BE2C (cell line): ENCODE measurements at regions not wholly inside any gene's neighbourhood (a gene's known extent, or its start where the extent isn't known, plus 50 kb on each side); places are given as distances from the start of the nearest gene placed in this dataset.
A peak's percentile ranks its signal among the peaks of the same experiment; 100 is the strongest.

Experiments
- DNase-seq: peaks from one replicate; pipeline ENCODE4 v3.0.0-alpha.2; 2020
- H3K27me3 ChIP-seq: fragments of 250-450 bp; sonication (Bioruptor Pico); 2 replicates; pipeline ENCODE4 v1.5.1; 2020; ENCODE audit warnings: mild to moderate bottlenecking
- H3K36me3 ChIP-seq: fragments of 250-450 bp; sonication (Bioruptor Pico); 2 replicates; pipeline ENCODE4 v1.5.1; 2020; ENCODE audit warnings: mild to moderate bottlenecking
- H3K4me1 ChIP-seq: fragments of 250-450 bp; sonication (Bioruptor Pico); 2 replicates; pipeline ENCODE4 v1.5.1; 2020
- H3K4me3 ChIP-seq: 2 replicates; pipeline ENCODE4 v1.5.1; 2011; ENCODE audit warnings: low read depth, low read length
- H3K9me3 ChIP-seq: fragments of 250-450 bp; sonication (Bioruptor Pico); 2 replicates; pipeline ENCODE4 v1.5.1; 2020
- CTCF ChIP-seq: IDR thresholded peaks from 2 replicates; pipeline ENCODE4 v1.5.1; 2012; ENCODE audit warnings: mild to moderate bottlenecking, low read depth, low read length

- DNase-seq = no peak
- Histone ChIP-seq H3K4me1 (peaks cover 2% of the 10 kb centered on the region; the same call in 1 of the 2 replicates), H3K9me3 (no peaks in the 10 kb centered on the region), H3K36me3 (no peaks in the 10 kb centered on the region), H3K27me3 (no peaks in the 10 kb centered on the region), H3K4me3 (no peak overlapping the region)
- TF ChIP-seq CTCF = no peak
These were observed 199.5 kb downstream of the GPAM start for GRCh38 chr10:111984057-111984456.

- Histone ChIP-seq H3K9me3 (no peaks in the 10 kb centered on the region), H3K36me3 (no peaks in the 10 kb centered on the region), H3K27me3 (no peaks in the 10 kb centered on the region), H3K4me3 (no peak overlapping the region), H3K4me1 (peaks cover 14% of the 10 kb centered on the region)
- DNase-seq = no peak
- TF ChIP-seq CTCF = no peak
These were observed 197.5 kb downstream of the GPAM start for GRCh38 chr10:111986079-111986478.

GRCh38 chr10:111988646-111989045 is 194.9 kb downstream of the GPAM start:
- Histone ChIP-seq H3K4me3 (no peak overlapping the region), H3K4me1 (peaks cover 21% of the 10 kb centered on the region), H3K9me3 (no peaks in the 10 kb centered on the region), H3K36me3 (no peaks in the 10 kb centered on the region), H3K27me3 (no peaks in the 10 kb centered on the region)
- TF ChIP-seq CTCF = no peak
- DNase-seq = no peak

GRCh38 chr10:111989136-111989911 is 194.2 kb downstream of the GPAM start:
- TF ChIP-seq CTCF = no peak
- H3K36me3 ChIP-seq = no peaks in the 10 kb centered on the region
- no peaks in the 10 kb centered on the region for H3K27me3 ChIP-seq
- peak; percentile 69 for DNase-seq
- peak overlapping the region; percentile 33 for H3K4me3 ChIP-seq
- H3K4me1 ChIP-seq = peaks cover 21% of the 10 kb centered on the region
- H3K9me3 ChIP-seq = no peaks in the 10 kb centered on the region

GRCh38 chr10:111990734-111991133 is 192.8 kb downstream of the GPAM start:
- DNase-seq = peak; percentile 24
- H3K4me3 ChIP-seq = no peak overlapping the region
- H3K4me1 ChIP-seq = peaks cover 21% of the 10 kb centered on the region
- no peaks in the 10 kb centered on the region for H3K27me3 ChIP-seq
- TF ChIP-seq CTCF = peak; percentile 51
- H3K9me3 ChIP-seq = no peaks in the 10 kb centered on the region
- H3K36me3 ChIP-seq = no peaks in the 10 kb centered on the region

GRCh38 chr10:111993321-111993720 is 190.2 kb downstream of the GPAM start:
- H3K27me3 ChIP-seq = no peaks in the 10 kb centered on the region
- TF ChIP-seq CTCF = no peak
- H3K4me3 ChIP-seq = no peak overlapping the region
- peaks cover 21% of the 10 kb centered on the region for H3K4me1 ChIP-seq
- no peaks in the 10 kb centered on the region for H3K9me3 ChIP-seq
- DNase-seq = no peak
- no peaks in the 10 kb centered on the region for H3K36me3 ChIP-seq
